ENCODE measurements at regions not wholly inside any gene's neighbourhood (a gene's known extent, or its start where the extent isn't known, plus 50 kb on each side); places are given as distances from the start of the nearest gene placed in this dataset.

- DNase-seq, result no peak
Observed at GRCh38 chr22:49240472-49240871, 587.2 kb downstream of the BRD1 start.

GRCh38 chr22:49240016-49240380 lies 587.7 kb downstream of the BRD1 start:
- no peak for DNase-seq

DNA sequence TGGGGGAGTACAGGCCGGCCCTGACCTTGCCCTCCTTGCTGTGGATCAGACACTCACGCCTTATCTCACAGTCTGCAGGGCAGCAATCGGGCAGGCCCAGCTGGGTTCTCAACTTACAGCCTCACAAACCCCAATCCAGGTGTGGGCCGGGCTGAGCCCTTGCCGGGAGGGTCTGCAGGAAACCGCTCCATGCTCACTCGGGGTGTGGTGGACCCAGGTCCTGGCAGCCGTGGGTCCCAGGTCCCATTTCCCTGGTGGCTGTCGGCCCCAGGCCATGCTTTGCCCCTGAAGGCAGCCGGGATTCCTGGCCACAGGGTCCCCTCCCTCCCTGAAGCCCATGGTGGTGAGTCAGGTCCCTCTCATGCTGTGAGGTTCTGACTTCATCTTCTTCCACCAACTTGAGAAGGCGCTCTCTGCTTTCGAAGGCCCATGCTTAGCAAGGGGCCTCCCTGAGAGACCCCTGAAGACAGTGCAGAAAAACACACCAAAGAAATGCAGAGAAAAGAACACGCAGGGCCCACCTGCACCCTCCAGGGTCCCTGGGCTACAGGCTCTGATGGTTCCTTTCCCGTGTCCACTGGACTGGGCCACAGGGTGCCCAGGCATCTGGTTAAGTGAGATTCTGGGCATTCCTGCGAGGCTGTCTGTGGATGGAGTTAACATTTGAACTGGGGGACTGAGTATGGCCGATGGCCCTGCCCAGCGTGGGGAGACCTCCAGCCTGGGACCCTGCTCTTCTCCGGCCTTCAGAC lies 588.2 kb downstream of the BRD1 start:
- no peak for DNase-seq

- DNase-seq, result no peak
Observed at GRCh38 chr22:49238181-49239141, 589.2 kb downstream of the BRD1 start.

DNA sequence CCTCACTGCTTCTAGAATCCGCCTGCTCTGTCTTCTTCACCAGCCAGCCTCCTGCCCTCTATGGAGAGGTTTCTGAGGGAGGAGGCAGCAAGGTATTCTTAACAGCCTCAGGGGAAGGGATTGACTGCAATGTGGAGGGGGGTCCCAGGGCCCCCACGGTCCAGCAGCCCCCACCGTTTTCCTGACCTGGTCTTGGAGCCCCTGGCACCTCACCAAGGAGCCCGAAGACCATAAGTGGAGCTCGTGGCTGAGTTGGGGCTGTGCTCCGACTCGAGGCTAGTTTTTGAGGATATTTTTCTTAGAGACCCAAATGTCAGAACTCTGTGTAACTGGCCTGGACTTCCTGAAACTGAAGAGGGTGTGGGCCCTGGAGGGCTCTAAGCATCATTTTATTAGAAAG lies 590.0 kb downstream of the BRD1 start:
- DNase-seq, result no peak

- no peak for DNase-seq
Observed at GRCh38 chr22:49237279-49237678, 590.4 kb downstream of the BRD1 start.

- DNase-seq, result no peak
Observed at GRCh38 chr22:49236541-49237075, 591.1 kb downstream of the BRD1 start.

GRCh38 chr22:49235463-49236300 lies 592.0 kb downstream of the BRD1 start:
- peak; percentile 91 for DNase-seq

DNA sequence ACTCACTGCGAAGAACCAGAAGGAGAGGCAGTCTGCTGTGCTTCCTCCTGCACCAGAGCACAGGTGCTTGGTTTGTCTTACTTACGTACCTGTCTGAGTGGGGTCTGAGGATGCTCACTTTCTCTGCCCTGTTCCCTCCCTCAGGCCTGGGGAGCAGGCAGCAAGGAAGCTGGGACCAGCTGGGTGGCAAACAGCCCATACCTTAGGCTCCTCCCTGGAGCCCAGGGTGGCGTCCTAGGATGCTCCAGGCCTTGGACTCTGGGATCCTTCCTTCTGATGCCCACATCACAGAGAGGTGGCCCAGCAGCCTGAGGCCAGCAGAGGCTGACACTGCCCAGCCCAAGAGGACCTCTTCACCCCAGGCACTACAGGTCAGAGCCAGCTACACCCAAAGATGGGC lies 593.2 kb downstream of the BRD1 start:
- DNase-seq, result no peak

DNA sequence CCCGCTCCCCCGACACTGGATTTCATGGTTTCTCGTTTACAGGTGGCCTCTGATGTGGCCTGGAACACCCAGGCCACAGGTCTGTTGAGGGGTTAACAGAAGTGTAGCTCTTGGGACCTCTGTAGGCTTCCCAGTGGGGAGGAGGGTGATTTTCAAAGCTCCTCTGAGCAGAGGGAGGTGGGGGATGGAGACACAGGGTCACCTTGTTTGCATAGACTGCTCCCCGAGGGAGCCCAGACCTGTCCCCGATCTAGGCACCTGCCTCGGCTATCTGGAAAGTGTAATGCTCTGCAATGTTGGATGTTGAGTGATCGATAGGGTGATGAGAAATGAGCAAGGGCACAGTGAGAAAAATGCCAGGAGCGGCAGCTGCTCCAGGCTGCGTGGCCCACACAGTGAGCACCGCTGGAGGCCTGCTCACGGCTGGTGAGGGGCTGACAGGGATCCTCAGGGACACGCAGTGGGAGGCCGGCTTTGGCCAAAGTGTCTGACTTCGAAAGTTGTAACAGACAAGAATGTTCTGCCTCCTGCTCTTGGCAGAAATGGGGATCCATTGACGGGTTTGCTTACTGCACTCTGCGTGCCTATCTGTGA lies 594.1 kb downstream of the BRD1 start:
- DNase-seq, result no peak

DNA sequence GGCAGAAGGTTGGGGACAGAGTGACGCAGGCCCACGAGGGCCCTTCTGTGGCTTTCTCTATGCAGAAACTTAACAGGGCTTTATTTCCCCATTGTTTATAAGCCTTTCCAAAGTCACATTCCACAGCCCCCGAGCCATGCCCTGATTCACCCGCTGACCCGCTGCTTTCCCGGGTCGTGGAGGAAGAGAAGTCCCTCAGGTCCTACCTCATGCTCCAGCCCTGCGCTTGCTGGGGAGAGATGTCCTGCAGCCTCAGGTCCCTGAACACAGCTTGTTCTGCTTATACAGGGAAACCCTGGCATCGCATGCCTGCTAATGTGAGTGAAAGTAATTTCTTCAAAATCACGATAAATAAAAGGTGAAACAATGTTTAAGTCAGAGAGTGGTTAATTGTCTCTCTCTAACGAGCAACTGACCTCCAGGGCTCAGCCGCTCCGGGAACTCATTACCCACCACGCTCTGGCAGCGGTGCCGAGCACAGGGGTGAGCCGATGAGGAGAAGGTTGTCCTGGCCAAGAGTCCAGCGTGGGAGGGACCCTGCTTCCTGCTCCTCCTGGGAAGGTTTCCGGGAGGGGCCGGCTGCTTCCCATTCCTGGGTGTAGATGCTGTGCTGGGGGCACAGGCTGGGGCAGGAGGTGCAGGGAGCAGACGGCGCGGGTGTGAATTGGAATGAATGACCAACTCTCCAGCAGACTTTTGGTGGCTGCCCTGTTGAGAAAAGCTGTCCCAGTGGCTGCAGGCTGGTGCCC lies 595.2 kb downstream of the BRD1 start:
- DNase-seq, result no peak

GRCh38 chr22:49230194-49230577 lies 597.5 kb downstream of the BRD1 start:
- DNase-seq, result no peak

DNA sequence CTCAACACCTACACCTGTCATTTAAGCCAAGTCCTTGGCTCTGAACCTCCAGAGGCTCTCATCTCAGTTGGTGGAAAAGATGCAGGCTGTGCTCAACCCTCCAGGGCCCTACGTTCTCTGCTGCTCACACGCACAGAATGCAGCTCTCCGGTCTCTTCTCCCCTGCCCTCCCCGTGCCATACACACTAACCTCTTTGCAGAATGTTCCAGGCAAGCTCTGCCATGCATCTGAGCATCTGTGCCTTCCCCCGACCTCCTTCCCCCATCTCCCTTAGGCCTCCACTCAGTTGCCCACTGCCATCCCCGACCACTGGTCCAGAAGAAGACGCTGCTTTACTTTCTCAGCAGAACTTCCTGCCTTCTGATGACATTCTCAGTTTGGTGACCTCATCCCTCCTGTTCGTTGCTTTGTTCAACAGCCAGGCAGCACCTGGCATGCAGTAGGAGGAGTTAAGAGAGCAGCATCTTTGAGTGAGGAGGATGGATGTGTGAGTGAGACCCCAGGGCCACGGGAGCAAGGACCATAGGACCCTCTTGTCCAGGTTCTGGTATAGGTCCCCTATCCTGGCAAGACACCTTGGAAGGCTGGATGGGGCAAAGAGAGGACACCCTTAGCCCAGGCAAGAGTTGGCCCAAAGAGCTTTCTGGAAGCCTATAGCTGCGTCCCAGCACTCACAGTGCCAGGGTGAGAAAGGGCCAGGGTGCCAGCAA lies 598.0 kb downstream of the BRD1 start:
- DNase-seq, result no peak

DNA sequence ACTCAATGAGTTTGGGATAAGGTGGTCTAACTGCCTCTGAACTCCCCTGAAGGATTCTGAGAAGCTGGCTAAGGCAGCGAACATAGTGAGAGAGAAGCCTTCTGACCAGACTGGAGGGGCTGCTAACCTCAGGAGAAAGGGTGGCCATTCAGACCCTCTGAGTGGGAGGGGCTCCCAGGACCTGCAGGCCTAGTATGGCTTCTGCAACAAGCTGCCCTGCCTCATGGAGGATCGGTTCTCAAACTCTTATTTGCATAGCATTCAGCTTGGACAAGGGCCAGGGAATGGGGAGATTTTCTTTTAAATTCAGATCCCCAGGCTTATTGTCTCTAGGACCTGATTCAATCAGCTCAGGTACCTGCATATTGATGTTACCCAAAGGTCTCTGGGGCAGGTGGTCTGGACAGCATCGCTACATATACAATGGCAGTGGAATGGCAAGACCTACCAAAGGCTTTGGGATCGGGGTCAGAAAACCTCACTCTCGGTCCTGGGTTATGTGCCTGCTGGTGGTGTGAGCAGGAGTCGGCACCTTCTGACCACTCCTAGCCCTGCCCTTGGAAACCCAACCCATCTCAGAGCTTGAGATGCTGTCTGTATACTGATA lies 599.1 kb downstream of the BRD1 start:
- DNase-seq, result no peak

- DNase-seq, result no peak
Observed at GRCh38 chr22:49227670-49228069, 600.0 kb downstream of the BRD1 start.

GRCh38 chr22:49226096-49226495 lies 601.6 kb downstream of the BRD1 start:
- DNase-seq, result no peak

- DNase-seq, result no peak
Observed at GRCh38 chr22:49224243-49224642, 603.4 kb downstream of the BRD1 start.

DNA sequence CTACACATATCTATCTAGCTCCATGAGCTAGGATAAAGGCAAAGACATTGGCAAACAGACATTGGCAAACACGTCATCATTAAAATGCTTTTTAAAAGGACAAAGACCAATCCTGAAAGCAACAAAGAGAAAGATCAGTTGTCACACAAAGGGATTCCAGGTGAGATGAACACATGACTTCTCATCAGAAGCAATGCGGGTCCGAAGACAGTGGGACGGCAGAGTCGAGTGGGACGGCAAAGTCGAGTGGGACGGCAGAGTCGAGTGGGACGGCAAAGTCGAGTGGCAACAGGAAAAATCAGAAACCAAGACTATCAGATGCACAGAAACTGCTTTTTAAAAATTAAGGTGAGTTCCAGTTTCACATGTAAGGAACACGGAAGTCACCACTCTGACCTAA lies 609.5 kb downstream of the BRD1 start:
- no peak for DNase-seq

GRCh38 chr22:49216579-49216978 lies 611.1 kb downstream of the BRD1 start:
- no peak for DNase-seq

GRCh38 chr22:49215840-49216239 lies 611.8 kb downstream of the BRD1 start:
- no peak for DNase-seq

GRCh38 chr22:49214976-49215375 lies 612.7 kb downstream of the BRD1 start:
- DNase-seq, result no peak
